ENCODE measurements at regions not wholly inside any gene's neighbourhood (a gene's known extent, or its start where the extent isn't known, plus 50 kb on each side); places are given as distances from the start of the nearest gene placed in this dataset.

- Histone ChIP-seq H3K4me1 (ENCODE audit: control insufficient read depth, insufficient read depth, low read length) (peaks cover 16% of the 10 kb centered on the region), H3K27me3 (ENCODE audit: control insufficient read depth, insufficient read depth, low read length) (no peaks in the 10 kb centered on the region), H3K36me3 (ENCODE audit: control insufficient read depth, insufficient read depth, low read length) (no peaks in the 10 kb centered on the region), H3K27ac (ENCODE audit: low read depth, low read length) (peak overlapping the region; percentile 81), H3K4me3 (ENCODE audit: low read depth, low read length) (no peak overlapping the region), H3K9me3 (ENCODE audit: control insufficient read depth, insufficient read depth, low read length) (no peaks in the 10 kb centered on the region)
- no CpG with 5 or more reads among the region's 6 CpGs for WGBS (ENCODE audit: insufficient coverage)
- peak in 2 of 6 donors; percentile 67 to 74 for DNase-seq (ENCODE audit: low read depth in 4 of 6, low spot score in 6 of 6)
These were observed 452.1 kb upstream of the KCNMB2 start for GRCh38 chr3:178083906-178084866.

GRCh38 chr3:178084938-178085816 is 451.1 kb upstream of the KCNMB2 start:
- 15% methylated on average over 2 of the region's 6 CpGs for WGBS (ENCODE audit: insufficient coverage)
- peaks cover 16% of the 10 kb centered on the region for H3K4me1 ChIP-seq (ENCODE audit: control insufficient read depth, insufficient read depth, low read length)
- DNase-seq (ENCODE audit: low read depth in 4 of 6, low spot score in 6 of 6): peak; percentile 78 to 99 (median 88)
- no peaks in the 10 kb centered on the region for H3K27me3 ChIP-seq (ENCODE audit: control insufficient read depth, insufficient read depth, low read length)
- H3K27ac ChIP-seq (ENCODE audit: low read depth, low read length): peak overlapping the region; percentile 81
- H3K9me3 ChIP-seq (ENCODE audit: control insufficient read depth, insufficient read depth, low read length): no peaks in the 10 kb centered on the region
- H3K4me3 ChIP-seq (ENCODE audit: low read depth, low read length): no peak overlapping the region
- no peaks in the 10 kb centered on the region for H3K36me3 ChIP-seq (ENCODE audit: control insufficient read depth, insufficient read depth, low read length)

GRCh38 chr3:178085817-178086123 is 450.5 kb upstream of the KCNMB2 start:
- H3K36me3 ChIP-seq (ENCODE audit: control insufficient read depth, insufficient read depth, low read length): no peaks in the 10 kb centered on the region

GRCh38 chr3:178086144-178086825 is 450.0 kb upstream of the KCNMB2 start:
- DNase-seq (ENCODE audit: low read depth in 4 of 6, low spot score in 6 of 6): no peak
- no peaks in the 10 kb centered on the region for H3K27me3 ChIP-seq (ENCODE audit: control insufficient read depth, insufficient read depth, low read length)
- H3K4me1 ChIP-seq (ENCODE audit: control insufficient read depth, insufficient read depth, low read length): peaks cover 16% of the 10 kb centered on the region
- no peak overlapping the region for H3K4me3 ChIP-seq (ENCODE audit: low read depth, low read length)
- no peaks in the 10 kb centered on the region for H3K9me3 ChIP-seq (ENCODE audit: control insufficient read depth, insufficient read depth, low read length)
- 70% methylated on average over 2 of the region's 6 CpGs for WGBS (ENCODE audit: insufficient coverage)
- no peak overlapping the region for H3K27ac ChIP-seq (ENCODE audit: low read depth, low read length)
- H3K36me3 ChIP-seq (ENCODE audit: control insufficient read depth, insufficient read depth, low read length): no peaks in the 10 kb centered on the region

More at GRCh38 chr3:178085817-178086123, 450.5 kb upstream of the KCNMB2 start:
- peaks cover 16% of the 10 kb centered on the region for H3K4me1 ChIP-seq (ENCODE audit: control insufficient read depth, insufficient read depth, low read length)
- DNase-seq (ENCODE audit: low read depth in 4 of 6, low spot score in 6 of 6): no peak
- no peaks in the 10 kb centered on the region for H3K9me3 ChIP-seq (ENCODE audit: control insufficient read depth, insufficient read depth, low read length)
- no peaks in the 10 kb centered on the region for H3K27me3 ChIP-seq (ENCODE audit: control insufficient read depth, insufficient read depth, low read length)
- peak overlapping the region; percentile 59 for H3K27ac ChIP-seq (ENCODE audit: low read depth, low read length)
- H3K4me3 ChIP-seq (ENCODE audit: low read depth, low read length): no peak overlapping the region

- no peaks in the 10 kb centered on the region for H3K27me3 ChIP-seq (ENCODE audit: control insufficient read depth, insufficient read depth, low read length)
- H3K27ac ChIP-seq (ENCODE audit: low read depth, low read length): no peak overlapping the region
- H3K4me1 ChIP-seq (ENCODE audit: control insufficient read depth, insufficient read depth, low read length): peaks cover 16% of the 10 kb centered on the region
- no peaks in the 10 kb centered on the region for H3K36me3 ChIP-seq (ENCODE audit: control insufficient read depth, insufficient read depth, low read length)
- DNase-seq (ENCODE audit: low read depth in 4 of 6, low spot score in 6 of 6): no peak
- no peak overlapping the region for H3K4me3 ChIP-seq (ENCODE audit: low read depth, low read length)
- H3K9me3 ChIP-seq (ENCODE audit: control insufficient read depth, insufficient read depth, low read length): no peaks in the 10 kb centered on the region
These were observed 448.9 kb upstream of the KCNMB2 start for GRCh38 chr3:178087376-178087775.

- Histone ChIP-seq H3K4me1 (ENCODE audit: control insufficient read depth, insufficient read depth, low read length) (peaks cover 10% of the 10 kb centered on the region), H3K27ac (ENCODE audit: low read depth, low read length) (no peak overlapping the region), H3K27me3 (ENCODE audit: control insufficient read depth, insufficient read depth, low read length) (no peaks in the 10 kb centered on the region), H3K9me3 (ENCODE audit: control insufficient read depth, insufficient read depth, low read length) (no peaks in the 10 kb centered on the region), H3K4me3 (ENCODE audit: low read depth, low read length) (no peak overlapping the region), H3K36me3 (ENCODE audit: control insufficient read depth, insufficient read depth, low read length) (no peaks in the 10 kb centered on the region)
- no CpG with 5 or more reads among the region's 1 CpG for WGBS (ENCODE audit: insufficient coverage)
- DNase-seq (ENCODE audit: low read depth in 4 of 6, low spot score in 6 of 6): no peak
These were observed 447.3 kb upstream of the KCNMB2 start for GRCh38 chr3:178088963-178089362.

GRCh38 chr3:178090899-178091298 is 445.3 kb upstream of the KCNMB2 start:
- 100% methylated on average over 1 of the region's 1 CpG for WGBS (ENCODE audit: insufficient coverage)
- Histone ChIP-seq H3K4me1 (ENCODE audit: control insufficient read depth, insufficient read depth, low read length) (no peaks in the 10 kb centered on the region), H3K9me3 (ENCODE audit: control insufficient read depth, insufficient read depth, low read length) (peaks cover 3% of the 10 kb centered on the region), H3K27ac (ENCODE audit: low read depth, low read length) (no peak overlapping the region), H3K36me3 (ENCODE audit: control insufficient read depth, insufficient read depth, low read length) (no peaks in the 10 kb centered on the region), H3K4me3 (ENCODE audit: low read depth, low read length) (no peak overlapping the region), H3K27me3 (ENCODE audit: control insufficient read depth, insufficient read depth, low read length) (no peaks in the 10 kb centered on the region)
- no peak for DNase-seq (ENCODE audit: low read depth in 4 of 6, low spot score in 6 of 6)

- no peaks in the 10 kb centered on the region for H3K36me3 ChIP-seq (ENCODE audit: control insufficient read depth, insufficient read depth, low read length)
- H3K4me3 ChIP-seq (ENCODE audit: low read depth, low read length): no peak overlapping the region
- no peaks in the 10 kb centered on the region for H3K4me1 ChIP-seq (ENCODE audit: control insufficient read depth, insufficient read depth, low read length)
- WGBS (ENCODE audit: insufficient coverage): no CpG with 5 or more reads among the region's 2 CpGs
- no peak overlapping the region for H3K27ac ChIP-seq (ENCODE audit: low read depth, low read length)
- no peak for DNase-seq (ENCODE audit: low read depth in 4 of 6, low spot score in 6 of 6)
- peaks cover 3% of the 10 kb centered on the region for H3K9me3 ChIP-seq (ENCODE audit: control insufficient read depth, insufficient read depth, low read length)
- H3K27me3 ChIP-seq (ENCODE audit: control insufficient read depth, insufficient read depth, low read length): no peaks in the 10 kb centered on the region
These were observed 440.7 kb upstream of the KCNMB2 start for GRCh38 chr3:178095522-178095921.

GRCh38 chr3:178096955-178097354 is 439.3 kb upstream of the KCNMB2 start:
- no peaks in the 10 kb centered on the region for H3K36me3 ChIP-seq (ENCODE audit: control insufficient read depth, insufficient read depth, low read length)
- no peak overlapping the region for H3K27ac ChIP-seq (ENCODE audit: low read depth, low read length)
- no CpG with 5 or more reads among the region's 1 CpG for WGBS (ENCODE audit: insufficient coverage)
- DNase-seq (ENCODE audit: low read depth in 4 of 6, low spot score in 6 of 6): no peak
- H3K27me3 ChIP-seq (ENCODE audit: control insufficient read depth, insufficient read depth, low read length): no peaks in the 10 kb centered on the region
- no peaks in the 10 kb centered on the region for H3K4me1 ChIP-seq (ENCODE audit: control insufficient read depth, insufficient read depth, low read length)
- no peak overlapping the region for H3K4me3 ChIP-seq (ENCODE audit: low read depth, low read length)
- peaks cover 3% of the 10 kb centered on the region for H3K9me3 ChIP-seq (ENCODE audit: control insufficient read depth, insufficient read depth, low read length)
